Medulla oblongata (tissue), 1 donor: ENCODE measurements at regions not wholly inside any gene's neighbourhood (a gene's known extent, or its start where the extent isn't known, plus 50 kb on each side); places are given as distances from the start of the nearest gene placed in this dataset.

Source experiments
- DNase-seq: peaks from one replicate; pipeline ENCODE4 v3.0.0-alpha.2; 2015; ENCODE audit errors: extremely low spot score

GRCh38 chr11:105333153-105333552 is 193.6 kb upstream of the CARD18 start:
- DNase-seq = no peak

- DNase-seq = no peak
These were observed 192.6 kb upstream of the CARD18 start for GRCh38 chr11:105332171-105332570.

- DNase-seq = no peak
These were observed 188.5 kb upstream of the CARD18 start for GRCh38 chr11:105328061-105328460.

GRCh38 chr11:105324156-105324555 is 184.6 kb upstream of the CARD18 start:
- DNase-seq = no peak

GRCh38 chr11:105321696-105322095 is 182.1 kb upstream of the CARD18 start:
- no peak for DNase-seq

GRCh38 chr11:105315287-105315686 is 175.7 kb upstream of the CARD18 start:
- no peak for DNase-seq

- DNase-seq = no peak
These were observed 172.7 kb upstream of the CARD18 start for GRCh38 chr11:105312266-105312665.

- no peak for DNase-seq
These were observed 159.1 kb upstream of the CARD18 start for GRCh38 chr11:105298630-105299029.

GRCh38 chr11:105298174-105298573 is 158.6 kb upstream of the CARD18 start:
- DNase-seq = no peak

- no peak for DNase-seq
These were observed 157.9 kb upstream of the CARD18 start for GRCh38 chr11:105297463-105297862.

GRCh38 chr11:105296806-105297205 is 157.2 kb upstream of the CARD18 start:
- no peak for DNase-seq

GRCh38 chr11:105296386-105296785 is 156.8 kb upstream of the CARD18 start:
- DNase-seq = no peak

- no peak for DNase-seq
These were observed 143.1 kb upstream of the CARD18 start for GRCh38 chr11:105282658-105283057.

- peak; percentile 21 for DNase-seq
These were observed 135.1 kb upstream of the CARD18 start for GRCh38 chr11:105274631-105275030.

GRCh38 chr11:105273660-105274280 is 134.2 kb upstream of the CARD18 start:
- DNase-seq = no peak

- no peak for DNase-seq
These were observed 130.3 kb upstream of the CARD18 start for GRCh38 chr11:105269862-105270261.

GRCh38 chr11:105268404-105269062 is 129.0 kb upstream of the CARD18 start:
- DNase-seq = no peak

- no peak for DNase-seq
These were observed 126.3 kb upstream of the CARD18 start for GRCh38 chr11:105265845-105266244.

- DNase-seq = no peak
These were observed 121.4 kb upstream of the CARD18 start for GRCh38 chr11:105260976-105261375.

GRCh38 chr11:105245781-105246315 is 106.3 kb upstream of the CARD18 start:
- no peak for DNase-seq

GRCh38 chr11:105244160-105244825 is 104.7 kb upstream of the CARD18 start:
- peak; percentile 22 for DNase-seq

GRCh38 chr11:105241136-105241535 is 101.6 kb upstream of the CARD18 start:
- DNase-seq = no peak

- DNase-seq = no peak
These were observed 97.1 kb upstream of the CARD18 start for GRCh38 chr11:105236664-105237063.
